HEK293T (cell line): ENCODE measurements at regions not wholly inside any gene's neighbourhood (a gene's known extent, or its start where the extent isn't known, plus 50 kb on each side); places are given as distances from the start of the nearest gene placed in this dataset.

Source experiments
- CTCF ChIA-PET: fragments of 350-600 bp; formaldehyde crosslinking; extraction: SDS; loops from one replicate; lab custom pipeline; 2021; ENCODE audit warnings: antibody characterized with exemption, inconsistent platforms; lab: Yijun Ruan, JAX
- POLR2A ChIA-PET: fragments of 350-600 bp; formaldehyde crosslinking; extraction: SDS; loops from one replicate; lab custom pipeline; 2020; ENCODE audit warnings: antibody characterized with exemption, inconsistent platforms; lab: Yijun Ruan, JAX
- DNase-seq: peaks from one replicate; pipeline ENCODE4 v3.0.0; 2012; ENCODE audit warnings: mixed read lengths; ENCODE audit errors: extremely low spot score
- ARNT ChIP-seq: fragments of 450-650 bp; IDR thresholded peaks from 2 replicates; pipeline ENCODE4 v1.6.1; 2017; ENCODE audit warnings: mild to moderate bottlenecking
- BHLHE40 ChIP-seq: fragments of 450-650 bp; IDR thresholded peaks from 2 replicates; pipeline ENCODE4 v1.6.1; 2016; ENCODE audit warnings: mild to moderate bottlenecking, moderate library complexity, borderline replicate concordance
- CTBP1 ChIP-seq: fragments of 450-650 bp; IDR thresholded peaks from 2 replicates; pipeline ENCODE4 v1.6.1; 2016; ENCODE audit warnings: borderline replicate concordance
- ELF4 ChIP-seq: fragments of 450-650 bp; IDR thresholded peaks from 2 replicates; pipeline ENCODE4 v1.6.1; 2017; ENCODE audit warnings: antibody characterized with exemption
- FOXA1 ChIP-seq: fragments of 450-650 bp; IDR thresholded peaks from 2 replicates; pipeline ENCODE4 v1.6.1; 2016; ENCODE audit warnings: mild to moderate bottlenecking
- FOXK2 ChIP-seq: fragments of 450-650 bp; IDR thresholded peaks from 2 replicates; pipeline ENCODE4 v1.6.1; 2016; ENCODE audit warnings: mild to moderate bottlenecking
- FOXM1 ChIP-seq: fragments of 450-650 bp; IDR thresholded peaks from 2 replicates; pipeline ENCODE4 v1.6.1; 2017; ENCODE audit warnings: mild to moderate bottlenecking, borderline replicate concordance
- HDGF ChIP-seq: fragments of 450-650 bp; IDR thresholded peaks from 2 replicates; pipeline ENCODE4 v1.6.1; 2017; ENCODE audit warnings: antibody characterized with exemption, borderline replicate concordance
- L3MBTL2 ChIP-seq: fragments of 450-650 bp; conservative IDR thresholded peaks from 2 replicates; pipeline ENCODE4 v1.6.1; 2016; ENCODE audit warnings: mild to moderate bottlenecking
- LEF1 ChIP-seq: fragments of 450-650 bp; IDR thresholded peaks from 2 replicates; pipeline ENCODE4 v1.6.1; 2017; ENCODE audit warnings: mild to moderate bottlenecking, borderline replicate concordance
- NFRKB ChIP-seq: fragments of 450-650 bp; IDR thresholded peaks from 2 replicates; pipeline ENCODE4 v1.6.1; 2016; ENCODE audit warnings: mild to moderate bottlenecking, moderate library complexity
- PKNOX1 ChIP-seq: fragments of 450-650 bp; IDR thresholded peaks from 2 replicates; pipeline ENCODE4 v1.6.1; 2016
- SP1 ChIP-seq: fragments of 450-650 bp; IDR thresholded peaks from 2 replicates; pipeline ENCODE4 v1.6.1; 2017
- SUZ12 ChIP-seq: fragments of 450-650 bp; IDR thresholded peaks from 2 replicates; pipeline ENCODE4 v1.6.1; 2016; ENCODE audit warnings: mild to moderate bottlenecking
- TARDBP ChIP-seq: fragments of 450-650 bp; IDR thresholded peaks from 2 replicates; pipeline ENCODE4 v1.6.1; 2016
- ZNF384 ChIP-seq: fragments of 450-650 bp; IDR thresholded peaks from 2 replicates; pipeline ENCODE4 v1.6.1; 2016

GRCh38 chr1:168879896-168880734, 151.1 kb upstream of the DPT start:
- ChIA-PET POLR2A (interaction anchor here (1.1 kb wide), 1 partner anchor 13 kb away, joined by 3 read pairs; no protein-coding TSS in a partner anchor), CTCF (no interaction called here)
- no peak for TF ChIP-seq LEF1
- no peak for TF ChIP-seq SP1
- no peak for TF ChIP-seq ELF4
- no peak for TF ChIP-seq NFRKB
- no peak for TF ChIP-seq PKNOX1
- TF ChIP-seq FOXK2, result no peak
- no peak for TF ChIP-seq ZNF384
- TF ChIP-seq L3MBTL2, result no peak
- no peak for TF ChIP-seq ARNT
- no peak for DNase-seq

GRCh38 chr1:168881656-168882260, 152.8 kb upstream of the DPT start:
- CTCF ChIA-PET, result no interaction called here
- POLR2A ChIA-PET, result no interaction called here
- no peak for TF ChIP-seq HDGF
- no peak for TF ChIP-seq FOXA1
- no peak for TF ChIP-seq ELF4
- TF ChIP-seq FOXK2, result no peak
- no peak for TF ChIP-seq ARNT
- no peak for TF ChIP-seq CTBP1
- TF ChIP-seq BHLHE40, result no peak
- TF ChIP-seq PKNOX1, result no peak
- TF ChIP-seq LEF1, result no peak
- no peak for TF ChIP-seq SP1
- no peak for TF ChIP-seq TARDBP
- TF ChIP-seq L3MBTL2, result no peak
- no peak for TF ChIP-seq FOXM1
- TF ChIP-seq NFRKB, result no peak
- no peak for TF ChIP-seq SUZ12
- DNase-seq, result no peak

- CTCF ChIA-PET, result no interaction called here
- POLR2A ChIA-PET, result no interaction called here
- TF ChIP-seq FOXM1 (no peak), BHLHE40 (no peak), HDGF (no peak), FOXK2 (no peak), SP1 (no peak)
- DNase-seq, result no peak
These were observed 158.4 kb upstream of the DPT start for GRCh38 chr1:168887381-168887780.

- ChIA-PET CTCF (no interaction called here), POLR2A (no interaction called here)
- DNase-seq, result no peak
- TF ChIP-seq SP1 (no peak), ARNT (no peak), NFRKB (no peak), LEF1 (no peak), ZNF384 (no peak), ELF4 (no peak), FOXA1 (no peak), HDGF (no peak), BHLHE40 (no peak), SUZ12 (no peak), FOXK2 (no peak), L3MBTL2 (no peak), FOXM1 (no peak), CTBP1 (no peak), PKNOX1 (no peak), TARDBP (no peak)
These were observed 159.4 kb upstream of the DPT start for GRCh38 chr1:168888418-168888817.

- CTCF ChIA-PET, result no interaction called here
- TF ChIP-seq FOXM1, result no peak
- no peak for DNase-seq
- POLR2A ChIA-PET, result interaction anchor here (1.1 kb wide), 1 partner anchor 12 kb away, joined by 3 read pairs; no protein-coding TSS in a partner anchor
These were observed 163.9 kb upstream of the DPT start for GRCh38 chr1:168892931-168893330.

GRCh38 chr1:168893359-168893801, 164.4 kb upstream of the DPT start:
- POLR2A ChIA-PET, result interaction anchor here (1.1 kb wide), 1 partner anchor 12 kb away, joined by 3 read pairs; no protein-coding TSS in a partner anchor
- CTCF ChIA-PET, result no interaction called here
- DNase-seq, result no peak
- TF ChIP-seq CTBP1, result no peak
- no peak for TF ChIP-seq ZNF384
- no peak for TF ChIP-seq L3MBTL2
- no peak for TF ChIP-seq ARNT
- no peak for TF ChIP-seq SUZ12
- no peak for TF ChIP-seq FOXK2
